NCI-H146 (cell line): ENCODE measurements at regions not wholly inside any gene's neighbourhood (a gene's known extent, or its start where the extent isn't known, plus 50 kb on each side); places are given as distances from the start of the nearest gene placed in this dataset.
"Not testable (repeated sequence)": the region's sequence is repeated elsewhere in the genome, so short reads cannot be mapped to it uniquely, and the experiment has no call there.

Experiments
- DNase-seq: peaks from one replicate; lab custom pipeline; 2025; lab: John Stamatoyannopoulos, UW

- DNase-seq: not testable (repeated sequence)
These were observed 75.0 kb upstream of the FAM153A start for GRCh38 chr5:177857642-177858200.

- not testable (repeated sequence) for DNase-seq
These were observed 73.8 kb upstream of the FAM153A start for GRCh38 chr5:177856474-177856873.

GRCh38 chr5:177847914-177848313, 65.2 kb upstream of the FAM153A start:
- DNase-seq: not testable (repeated sequence)

GRCh38 chr5:177846598-177846997, 63.9 kb upstream of the FAM153A start:
- not testable (repeated sequence) for DNase-seq

- not testable (repeated sequence) for DNase-seq
These were observed 63.2 kb upstream of the FAM153A start for GRCh38 chr5:177845906-177846305.

- not testable (repeated sequence) for DNase-seq
These were observed 53.5 kb upstream of the FAM153A start for GRCh38 chr5:177836191-177836590.
